ENCODE measurements at regions not wholly inside any gene's neighbourhood (a gene's known extent, or its start where the extent isn't known, plus 50 kb on each side); places are given as distances from the start of the nearest gene placed in this dataset.
"Not testable (repeated sequence)": the region's sequence is repeated elsewhere in the genome, so short reads cannot be mapped to it uniquely, and the experiment has no call there.

DNA sequence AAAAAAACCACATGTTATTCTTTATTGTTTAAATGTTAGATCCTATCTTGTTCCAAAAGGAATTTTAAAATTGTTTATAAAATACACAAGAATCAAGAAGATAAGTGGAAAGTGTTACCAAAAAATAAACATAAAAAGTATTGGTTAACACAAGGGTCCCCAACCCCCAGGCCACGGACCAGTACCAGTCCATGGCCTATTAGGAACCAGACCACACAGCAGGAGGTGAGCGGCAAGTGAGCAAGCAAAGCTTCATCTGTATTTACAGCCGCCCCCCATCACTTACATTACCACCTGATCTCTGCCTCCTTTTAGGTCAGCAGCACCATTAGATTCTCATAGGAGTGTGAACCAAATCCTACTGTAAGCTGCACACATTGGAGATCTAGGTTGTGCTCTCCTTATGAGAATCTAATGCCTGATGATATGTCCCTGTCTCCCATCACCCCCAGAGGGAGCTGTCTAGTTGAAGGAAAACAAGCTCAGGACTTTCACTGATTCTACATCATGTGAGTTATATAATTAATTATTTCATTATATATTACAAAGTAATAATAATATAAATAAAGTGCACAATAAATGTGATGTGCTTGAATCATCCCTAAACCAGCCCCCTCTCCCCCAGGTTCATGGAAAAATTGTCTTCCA is 86.3 kb upstream of the CDK13 start:
- TF ChIP-seq, protein P1, sequence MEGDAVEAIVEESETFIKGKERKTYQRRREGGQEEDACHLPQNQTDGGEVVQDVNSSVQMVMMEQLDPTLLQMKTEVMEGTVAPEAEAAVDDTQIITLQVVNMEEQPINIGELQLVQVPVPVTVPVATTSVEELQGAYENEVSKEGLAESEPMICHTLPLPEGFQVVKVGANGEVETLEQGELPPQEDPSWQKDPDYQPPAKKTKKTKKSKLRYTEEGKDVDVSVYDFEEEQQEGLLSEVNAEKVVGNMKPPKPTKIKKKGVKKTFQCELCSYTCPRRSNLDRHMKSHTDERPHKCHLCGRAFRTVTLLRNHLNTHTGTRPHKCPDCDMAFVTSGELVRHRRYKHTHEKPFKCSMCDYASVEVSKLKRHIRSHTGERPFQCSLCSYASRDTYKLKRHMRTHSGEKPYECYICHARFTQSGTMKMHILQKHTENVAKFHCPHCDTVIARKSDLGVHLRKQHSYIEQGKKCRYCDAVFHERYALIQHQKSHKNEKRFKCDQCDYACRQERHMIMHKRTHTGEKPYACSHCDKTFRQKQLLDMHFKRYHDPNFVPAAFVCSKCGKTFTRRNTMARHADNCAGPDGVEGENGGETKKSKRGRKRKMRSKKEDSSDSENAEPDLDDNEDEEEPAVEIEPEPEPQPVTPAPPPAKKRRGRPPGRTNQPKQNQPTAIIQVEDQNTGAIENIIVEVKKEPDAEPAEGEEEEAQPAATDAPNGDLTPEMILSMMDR (IDR thresholded peaks at IDR 0.05): not testable (repeated sequence)
- not testable (repeated sequence) for TF ChIP-seq POLR2A (IDR thresholded peaks at IDR 0.05)

Measured in tibial nerve (tissue), 3 donors.